HL-60 (cell line): ENCODE measurements at regions not wholly inside any gene's neighbourhood (a gene's known extent, or its start where the extent isn't known, plus 50 kb on each side); places are given as distances from the start of the nearest gene placed in this dataset.

ENCODE experiments used
- DNase-seq, 2 experiments: peaks; one replicate each; pipeline ENCODE4 v3.0.0-alpha.2; 2010 to 2020; ENCODE audit warnings: low read depth in 1 of 2, low spot score in 1 of 2
- H3K27ac ChIP-seq: fragments of 250-450 bp; sonication (Bioruptor Pico); replicated peaks from 2 replicates; pipeline ENCODE4 v1.5.1; 2020; ENCODE audit warnings: mild to moderate bottlenecking, moderate library complexity
- H3K27me3 ChIP-seq: fragments of 250-450 bp; sonication (Bioruptor Pico); 2 replicates; pipeline ENCODE4 v1.5.1; 2021; ENCODE audit warnings: mild to moderate bottlenecking, moderate library complexity; ENCODE audit not compliant: insufficient read depth, poor library complexity, severe bottlenecking
- H3K4me3 ChIP-seq: replicated peaks from 2 replicates; pipeline ENCODE4 v1.5.1; 2011; ENCODE audit warnings: mild to moderate bottlenecking, control low read depth, low read length; ENCODE audit not compliant: insufficient read depth
- GABPA ChIP-seq: IDR thresholded peaks from 2 replicates; pipeline ENCODE4 v1.6.1; 2012; ENCODE audit warnings: low read depth
- POLR2AphosphoS5 ChIP-seq: IDR thresholded peaks from 2 replicates; pipeline ENCODE4 v1.6.1; 2012; ENCODE audit warnings: low read depth
- SPI1 ChIP-seq: IDR thresholded peaks from 2 replicates; pipeline ENCODE4 v1.6.1; 2012; ENCODE audit warnings: low read depth, mild to moderate bottlenecking, borderline replicate concordance
- TF ChIP-seq, protein P1 (sequence below): IDR thresholded peaks from one replicate; pipeline ENCODE4 v1.5.1; 2011; ENCODE audit warnings: low read length, control low read depth, inconsistent platforms; ENCODE audit not compliant: insufficient read depth
- TF ChIP-seq, protein P2 (sequence below): IDR thresholded peaks from 2 replicates; pipeline ENCODE4 v1.6.1; 2012; ENCODE audit warnings: low read depth; ENCODE audit not compliant: insufficient replicate concordance

DNA sequence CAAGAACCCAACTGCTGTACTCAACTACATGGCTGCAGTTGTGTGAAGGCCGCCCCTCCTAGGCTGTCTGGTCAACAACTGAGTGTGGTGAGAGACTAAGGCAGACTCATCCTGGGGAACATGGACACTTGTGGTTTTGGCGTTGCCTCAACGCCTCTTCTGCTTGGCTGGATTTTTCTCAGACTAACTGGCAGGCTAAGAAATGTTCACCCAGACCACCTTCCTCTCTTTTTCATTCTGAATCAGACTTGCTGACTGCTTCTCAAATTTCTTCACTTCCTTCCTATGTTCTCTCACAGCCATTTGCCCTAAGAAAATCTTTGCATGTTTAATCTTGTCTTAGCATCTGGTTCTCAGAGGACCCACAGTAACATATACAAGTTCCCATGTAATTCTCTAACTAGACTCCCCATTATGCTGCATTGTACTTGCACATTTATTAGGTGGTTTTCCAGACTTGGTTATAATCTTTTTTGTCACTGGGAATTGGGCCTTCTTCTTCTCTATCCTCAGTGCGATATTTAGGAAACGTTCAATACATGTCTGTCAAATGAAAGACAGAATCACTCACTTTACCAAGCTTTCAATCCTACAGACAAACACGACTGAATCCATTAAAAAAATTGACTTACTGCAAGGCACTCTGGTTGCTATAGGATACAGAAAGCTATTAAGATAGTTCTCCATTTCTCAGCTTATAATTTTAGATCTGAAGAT lies 327.6 kb downstream of the CCER1 start:
- no peak for DNase-seq
- no peak overlapping the region for H3K4me3 ChIP-seq
- TF ChIP-seq SPI1 (peak; percentile 23; the same call in 1 of the 2 replicates), GABPA (no peak), POLR2AphosphoS5 (no peak)
- TF ChIP-seq, protein P1, sequence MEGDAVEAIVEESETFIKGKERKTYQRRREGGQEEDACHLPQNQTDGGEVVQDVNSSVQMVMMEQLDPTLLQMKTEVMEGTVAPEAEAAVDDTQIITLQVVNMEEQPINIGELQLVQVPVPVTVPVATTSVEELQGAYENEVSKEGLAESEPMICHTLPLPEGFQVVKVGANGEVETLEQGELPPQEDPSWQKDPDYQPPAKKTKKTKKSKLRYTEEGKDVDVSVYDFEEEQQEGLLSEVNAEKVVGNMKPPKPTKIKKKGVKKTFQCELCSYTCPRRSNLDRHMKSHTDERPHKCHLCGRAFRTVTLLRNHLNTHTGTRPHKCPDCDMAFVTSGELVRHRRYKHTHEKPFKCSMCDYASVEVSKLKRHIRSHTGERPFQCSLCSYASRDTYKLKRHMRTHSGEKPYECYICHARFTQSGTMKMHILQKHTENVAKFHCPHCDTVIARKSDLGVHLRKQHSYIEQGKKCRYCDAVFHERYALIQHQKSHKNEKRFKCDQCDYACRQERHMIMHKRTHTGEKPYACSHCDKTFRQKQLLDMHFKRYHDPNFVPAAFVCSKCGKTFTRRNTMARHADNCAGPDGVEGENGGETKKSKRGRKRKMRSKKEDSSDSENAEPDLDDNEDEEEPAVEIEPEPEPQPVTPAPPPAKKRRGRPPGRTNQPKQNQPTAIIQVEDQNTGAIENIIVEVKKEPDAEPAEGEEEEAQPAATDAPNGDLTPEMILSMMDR = no peak
- TF ChIP-seq, protein P2, sequence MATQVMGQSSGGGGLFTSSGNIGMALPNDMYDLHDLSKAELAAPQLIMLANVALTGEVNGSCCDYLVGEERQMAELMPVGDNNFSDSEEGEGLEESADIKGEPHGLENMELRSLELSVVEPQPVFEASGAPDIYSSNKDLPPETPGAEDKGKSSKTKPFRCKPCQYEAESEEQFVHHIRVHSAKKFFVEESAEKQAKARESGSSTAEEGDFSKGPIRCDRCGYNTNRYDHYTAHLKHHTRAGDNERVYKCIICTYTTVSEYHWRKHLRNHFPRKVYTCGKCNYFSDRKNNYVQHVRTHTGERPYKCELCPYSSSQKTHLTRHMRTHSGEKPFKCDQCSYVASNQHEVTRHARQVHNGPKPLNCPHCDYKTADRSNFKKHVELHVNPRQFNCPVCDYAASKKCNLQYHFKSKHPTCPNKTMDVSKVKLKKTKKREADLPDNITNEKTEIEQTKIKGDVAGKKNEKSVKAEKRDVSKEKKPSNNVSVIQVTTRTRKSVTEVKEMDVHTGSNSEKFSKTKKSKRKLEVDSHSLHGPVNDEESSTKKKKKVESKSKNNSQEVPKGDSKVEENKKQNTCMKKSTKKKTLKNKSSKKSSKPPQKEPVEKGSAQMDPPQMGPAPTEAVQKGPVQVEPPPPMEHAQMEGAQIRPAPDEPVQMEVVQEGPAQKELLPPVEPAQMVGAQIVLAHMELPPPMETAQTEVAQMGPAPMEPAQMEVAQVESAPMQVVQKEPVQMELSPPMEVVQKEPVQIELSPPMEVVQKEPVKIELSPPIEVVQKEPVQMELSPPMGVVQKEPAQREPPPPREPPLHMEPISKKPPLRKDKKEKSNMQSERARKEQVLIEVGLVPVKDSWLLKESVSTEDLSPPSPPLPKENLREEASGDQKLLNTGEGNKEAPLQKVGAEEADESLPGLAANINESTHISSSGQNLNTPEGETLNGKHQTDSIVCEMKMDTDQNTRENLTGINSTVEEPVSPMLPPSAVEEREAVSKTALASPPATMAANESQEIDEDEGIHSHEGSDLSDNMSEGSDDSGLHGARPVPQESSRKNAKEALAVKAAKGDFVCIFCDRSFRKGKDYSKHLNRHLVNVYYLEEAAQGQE = no peak

DNA sequence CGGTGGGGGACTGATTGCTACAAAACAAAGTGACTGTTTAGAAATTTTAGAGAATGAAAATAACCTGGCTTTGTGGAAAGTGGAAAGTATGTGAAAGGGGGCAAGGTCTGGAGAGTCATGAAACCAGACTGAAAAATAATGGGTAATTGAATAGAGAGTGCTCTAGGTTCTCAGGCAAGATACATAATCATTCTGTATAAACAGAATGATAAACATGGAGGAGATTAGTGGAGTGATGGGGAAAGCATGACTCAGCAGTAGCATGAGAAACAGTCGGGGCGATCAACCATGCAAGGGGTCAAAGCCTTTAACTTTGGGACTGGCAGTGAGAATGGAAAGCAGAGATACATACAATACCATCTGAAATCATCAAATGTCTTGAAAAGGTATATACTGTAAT lies 332.5 kb downstream of the CCER1 start:
- Histone ChIP-seq H3K27ac (no peak overlapping the region), H3K27me3 (no peaks in the 10 kb centered on the region)
- TF ChIP-seq SPI1 = no peak
- TF ChIP-seq, protein P1 = no peak
- TF ChIP-seq, protein P2 = no peak
- no peak for TF ChIP-seq POLR2AphosphoS5
- no peak for TF ChIP-seq GABPA

More for the DNA sequence above, 327.6 kb downstream of the CCER1 start:
- Histone ChIP-seq H3K27me3 (no peaks in the 10 kb centered on the region), H3K27ac (no peak overlapping the region)

DNA sequence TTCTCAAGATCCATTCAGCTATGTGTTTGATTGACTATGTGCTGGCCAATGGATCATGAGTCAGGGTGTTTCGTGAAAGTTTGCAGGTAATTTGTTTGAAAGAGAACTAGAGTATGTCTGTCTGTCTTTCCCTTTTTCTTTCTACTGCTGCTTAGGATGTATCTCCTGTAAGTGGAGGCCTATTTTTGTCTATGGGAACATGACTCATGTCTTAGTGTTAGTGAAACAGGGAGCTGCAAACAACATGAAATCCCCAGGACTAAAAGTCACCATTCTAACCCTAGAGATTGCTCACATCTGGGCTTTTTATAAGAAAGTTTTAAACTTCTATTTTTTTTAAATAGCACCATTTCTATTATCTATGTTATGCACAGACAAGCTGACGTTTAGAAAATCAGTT lies 333.0 kb downstream of the CCER1 start:
- no peaks in the 10 kb centered on the region for H3K27me3 ChIP-seq
- no peak for DNase-seq
- TF ChIP-seq POLR2AphosphoS5 (no peak), SPI1 (no peak)
- H3K4me3 ChIP-seq = no peak overlapping the region
- H3K27ac ChIP-seq = no peak overlapping the region

More for the DNA sequence above, 332.5 kb downstream of the CCER1 start:
- no peak overlapping the region for H3K4me3 ChIP-seq
- DNase-seq = no peak

DNA sequence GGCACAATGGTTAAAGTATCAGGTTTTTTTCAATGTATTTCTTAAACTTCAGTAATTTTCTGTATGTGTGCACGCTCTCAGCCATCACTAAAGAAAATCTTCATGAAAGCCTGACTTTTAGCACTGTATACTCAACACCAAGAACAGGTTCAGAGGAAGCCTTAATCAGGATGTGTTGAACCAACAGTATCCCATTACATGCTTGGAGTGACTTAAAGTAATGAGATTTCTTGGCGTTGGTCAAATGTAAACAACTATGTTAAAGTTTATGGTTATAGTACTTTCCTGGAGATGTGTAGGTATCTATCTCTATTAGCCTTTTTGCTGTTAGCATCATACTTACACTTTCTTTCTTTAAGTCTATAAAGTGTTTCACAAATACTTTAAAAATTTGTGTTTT lies 335.0 kb downstream of the CCER1 start:
- Histone ChIP-seq H3K27me3 (no peaks in the 10 kb centered on the region), H3K27ac (no peak overlapping the region), H3K4me3 (no peak overlapping the region)
- TF ChIP-seq, protein P2 = no peak
- no peak for TF ChIP-seq POLR2AphosphoS5
- no peak for TF ChIP-seq GABPA
- TF ChIP-seq, protein P1 = no peak
- no peak for DNase-seq
